GM23338 (cell line): ENCODE measurements at regions not wholly inside any gene's neighbourhood (a gene's known extent, or its start where the extent isn't known, plus 50 kb on each side); places are given as distances from the start of the nearest gene placed in this dataset.

ENCODE experiments used
- CREB1 ChIP-seq: fragments of 250-450 bp; sonication (Bioruptor Pico); IDR thresholded peaks from 2 replicates; pipeline ENCODE4 v1.5.0; 2020; ENCODE audit warnings: low read depth, mild to moderate bottlenecking, moderate library complexity
- EZH2 ChIP-seq: fragments of 200-600 bp; sonication (generic); IDR thresholded peaks from one replicate; pipeline ENCODE4 v1.8.0; 2017; ENCODE audit warnings: antibody characterized with exemption, mild to moderate bottlenecking, low read depth; ENCODE audit not compliant: unreplicated experiment
- EZH2phosphoT487 ChIP-seq: fragments of 200-600 bp; sonication (generic); IDR thresholded peaks from one replicate; pipeline ENCODE4 v1.8.1; 2018; ENCODE audit warnings: antibody characterized with exemption; ENCODE audit not compliant: unreplicated experiment
- JUNB ChIP-seq: IDR thresholded peaks from one replicate; pipeline ENCODE4 v1.6.1; 2016; ENCODE audit warnings: antibody characterized with exemption; ENCODE audit not compliant: unreplicated experiment
- NANOG ChIP-seq: IDR thresholded peaks from 2 replicates; pipeline ENCODE4 v1.6.1; 2016; ENCODE audit warnings: antibody characterized with exemption, borderline replicate concordance
- POLR2AphosphoS5 ChIP-seq: IDR thresholded peaks from 2 replicates; pipeline ENCODE4 v1.6.1; 2016; ENCODE audit warnings: antibody characterized with exemption, low read depth
- REST ChIP-seq: IDR thresholded peaks from one replicate; pipeline ENCODE4 v1.6.1; 2018; ENCODE audit warnings: antibody characterized with exemption; ENCODE audit not compliant: unreplicated experiment
- STAT1 ChIP-seq: IDR thresholded peaks from one replicate; pipeline ENCODE4 v1.6.1; 2016; ENCODE audit warnings: antibody characterized with exemption; ENCODE audit not compliant: unreplicated experiment
- ZNF114 ChIP-seq: fragments of 250-450 bp; sonication (Bioruptor Pico); IDR thresholded peaks from 2 replicates; pipeline ENCODE4 v1.5.0; 2020; ENCODE audit warnings: mild to moderate bottlenecking, moderate library complexity
- ZNF331 ChIP-seq: fragments of 250-450 bp; sonication (Bioruptor Pico); IDR thresholded peaks from 2 replicates; pipeline ENCODE4 v1.5.0; 2020; ENCODE audit warnings: low read depth, mild to moderate bottlenecking, moderate library complexity
- TF ChIP-seq, protein P1 (sequence below), 2 experiments: fragments of 200-600 bp in 1 of 2; sonication (generic) in 1 of 2; conservative IDR thresholded peaks; 2 replicates each; pipeline versions ENCODE4 v1.5.1 to v1.6.1; 2016 to 2017; ENCODE audit warnings: antibody characterized with exemption in 2 of 2, low read depth in 2 of 2, mild to moderate bottlenecking in 2 of 2, moderate library complexity in 1 of 2
- TF ChIP-seq, protein P2 (sequence below): IDR thresholded peaks from 2 replicates; pipeline ENCODE4 v1.6.1; 2016; ENCODE audit warnings: antibody characterized with exemption
- TF ChIP-seq, protein P3 (sequence below): fragments of 250-450 bp; sonication (Bioruptor Pico); IDR thresholded peaks from 2 replicates; pipeline ENCODE4 v1.5.0; 2020; ENCODE audit warnings: mild to moderate bottlenecking, moderate library complexity

- TF ChIP-seq, protein P1, sequence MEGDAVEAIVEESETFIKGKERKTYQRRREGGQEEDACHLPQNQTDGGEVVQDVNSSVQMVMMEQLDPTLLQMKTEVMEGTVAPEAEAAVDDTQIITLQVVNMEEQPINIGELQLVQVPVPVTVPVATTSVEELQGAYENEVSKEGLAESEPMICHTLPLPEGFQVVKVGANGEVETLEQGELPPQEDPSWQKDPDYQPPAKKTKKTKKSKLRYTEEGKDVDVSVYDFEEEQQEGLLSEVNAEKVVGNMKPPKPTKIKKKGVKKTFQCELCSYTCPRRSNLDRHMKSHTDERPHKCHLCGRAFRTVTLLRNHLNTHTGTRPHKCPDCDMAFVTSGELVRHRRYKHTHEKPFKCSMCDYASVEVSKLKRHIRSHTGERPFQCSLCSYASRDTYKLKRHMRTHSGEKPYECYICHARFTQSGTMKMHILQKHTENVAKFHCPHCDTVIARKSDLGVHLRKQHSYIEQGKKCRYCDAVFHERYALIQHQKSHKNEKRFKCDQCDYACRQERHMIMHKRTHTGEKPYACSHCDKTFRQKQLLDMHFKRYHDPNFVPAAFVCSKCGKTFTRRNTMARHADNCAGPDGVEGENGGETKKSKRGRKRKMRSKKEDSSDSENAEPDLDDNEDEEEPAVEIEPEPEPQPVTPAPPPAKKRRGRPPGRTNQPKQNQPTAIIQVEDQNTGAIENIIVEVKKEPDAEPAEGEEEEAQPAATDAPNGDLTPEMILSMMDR (conservative IDR thresholded peaks at IDR 0.05; ENCODE audit: low read depth in 2 of 2): no peak
- TF ChIP-seq POLR2AphosphoS5: no peak
- TF ChIP-seq CREB1 (CRISPR knock-in tag): no peak
- TF ChIP-seq EZH2phosphoT487: no peak
- TF ChIP-seq REST: no peak
- TF ChIP-seq, protein P2, sequence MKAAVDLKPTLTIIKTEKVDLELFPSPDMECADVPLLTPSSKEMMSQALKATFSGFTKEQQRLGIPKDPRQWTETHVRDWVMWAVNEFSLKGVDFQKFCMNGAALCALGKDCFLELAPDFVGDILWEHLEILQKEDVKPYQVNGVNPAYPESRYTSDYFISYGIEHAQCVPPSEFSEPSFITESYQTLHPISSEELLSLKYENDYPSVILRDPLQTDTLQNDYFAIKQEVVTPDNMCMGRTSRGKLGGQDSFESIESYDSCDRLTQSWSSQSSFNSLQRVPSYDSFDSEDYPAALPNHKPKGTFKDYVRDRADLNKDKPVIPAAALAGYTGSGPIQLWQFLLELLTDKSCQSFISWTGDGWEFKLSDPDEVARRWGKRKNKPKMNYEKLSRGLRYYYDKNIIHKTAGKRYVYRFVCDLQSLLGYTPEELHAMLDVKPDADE: no peak
- TF ChIP-seq, protein P3, sequence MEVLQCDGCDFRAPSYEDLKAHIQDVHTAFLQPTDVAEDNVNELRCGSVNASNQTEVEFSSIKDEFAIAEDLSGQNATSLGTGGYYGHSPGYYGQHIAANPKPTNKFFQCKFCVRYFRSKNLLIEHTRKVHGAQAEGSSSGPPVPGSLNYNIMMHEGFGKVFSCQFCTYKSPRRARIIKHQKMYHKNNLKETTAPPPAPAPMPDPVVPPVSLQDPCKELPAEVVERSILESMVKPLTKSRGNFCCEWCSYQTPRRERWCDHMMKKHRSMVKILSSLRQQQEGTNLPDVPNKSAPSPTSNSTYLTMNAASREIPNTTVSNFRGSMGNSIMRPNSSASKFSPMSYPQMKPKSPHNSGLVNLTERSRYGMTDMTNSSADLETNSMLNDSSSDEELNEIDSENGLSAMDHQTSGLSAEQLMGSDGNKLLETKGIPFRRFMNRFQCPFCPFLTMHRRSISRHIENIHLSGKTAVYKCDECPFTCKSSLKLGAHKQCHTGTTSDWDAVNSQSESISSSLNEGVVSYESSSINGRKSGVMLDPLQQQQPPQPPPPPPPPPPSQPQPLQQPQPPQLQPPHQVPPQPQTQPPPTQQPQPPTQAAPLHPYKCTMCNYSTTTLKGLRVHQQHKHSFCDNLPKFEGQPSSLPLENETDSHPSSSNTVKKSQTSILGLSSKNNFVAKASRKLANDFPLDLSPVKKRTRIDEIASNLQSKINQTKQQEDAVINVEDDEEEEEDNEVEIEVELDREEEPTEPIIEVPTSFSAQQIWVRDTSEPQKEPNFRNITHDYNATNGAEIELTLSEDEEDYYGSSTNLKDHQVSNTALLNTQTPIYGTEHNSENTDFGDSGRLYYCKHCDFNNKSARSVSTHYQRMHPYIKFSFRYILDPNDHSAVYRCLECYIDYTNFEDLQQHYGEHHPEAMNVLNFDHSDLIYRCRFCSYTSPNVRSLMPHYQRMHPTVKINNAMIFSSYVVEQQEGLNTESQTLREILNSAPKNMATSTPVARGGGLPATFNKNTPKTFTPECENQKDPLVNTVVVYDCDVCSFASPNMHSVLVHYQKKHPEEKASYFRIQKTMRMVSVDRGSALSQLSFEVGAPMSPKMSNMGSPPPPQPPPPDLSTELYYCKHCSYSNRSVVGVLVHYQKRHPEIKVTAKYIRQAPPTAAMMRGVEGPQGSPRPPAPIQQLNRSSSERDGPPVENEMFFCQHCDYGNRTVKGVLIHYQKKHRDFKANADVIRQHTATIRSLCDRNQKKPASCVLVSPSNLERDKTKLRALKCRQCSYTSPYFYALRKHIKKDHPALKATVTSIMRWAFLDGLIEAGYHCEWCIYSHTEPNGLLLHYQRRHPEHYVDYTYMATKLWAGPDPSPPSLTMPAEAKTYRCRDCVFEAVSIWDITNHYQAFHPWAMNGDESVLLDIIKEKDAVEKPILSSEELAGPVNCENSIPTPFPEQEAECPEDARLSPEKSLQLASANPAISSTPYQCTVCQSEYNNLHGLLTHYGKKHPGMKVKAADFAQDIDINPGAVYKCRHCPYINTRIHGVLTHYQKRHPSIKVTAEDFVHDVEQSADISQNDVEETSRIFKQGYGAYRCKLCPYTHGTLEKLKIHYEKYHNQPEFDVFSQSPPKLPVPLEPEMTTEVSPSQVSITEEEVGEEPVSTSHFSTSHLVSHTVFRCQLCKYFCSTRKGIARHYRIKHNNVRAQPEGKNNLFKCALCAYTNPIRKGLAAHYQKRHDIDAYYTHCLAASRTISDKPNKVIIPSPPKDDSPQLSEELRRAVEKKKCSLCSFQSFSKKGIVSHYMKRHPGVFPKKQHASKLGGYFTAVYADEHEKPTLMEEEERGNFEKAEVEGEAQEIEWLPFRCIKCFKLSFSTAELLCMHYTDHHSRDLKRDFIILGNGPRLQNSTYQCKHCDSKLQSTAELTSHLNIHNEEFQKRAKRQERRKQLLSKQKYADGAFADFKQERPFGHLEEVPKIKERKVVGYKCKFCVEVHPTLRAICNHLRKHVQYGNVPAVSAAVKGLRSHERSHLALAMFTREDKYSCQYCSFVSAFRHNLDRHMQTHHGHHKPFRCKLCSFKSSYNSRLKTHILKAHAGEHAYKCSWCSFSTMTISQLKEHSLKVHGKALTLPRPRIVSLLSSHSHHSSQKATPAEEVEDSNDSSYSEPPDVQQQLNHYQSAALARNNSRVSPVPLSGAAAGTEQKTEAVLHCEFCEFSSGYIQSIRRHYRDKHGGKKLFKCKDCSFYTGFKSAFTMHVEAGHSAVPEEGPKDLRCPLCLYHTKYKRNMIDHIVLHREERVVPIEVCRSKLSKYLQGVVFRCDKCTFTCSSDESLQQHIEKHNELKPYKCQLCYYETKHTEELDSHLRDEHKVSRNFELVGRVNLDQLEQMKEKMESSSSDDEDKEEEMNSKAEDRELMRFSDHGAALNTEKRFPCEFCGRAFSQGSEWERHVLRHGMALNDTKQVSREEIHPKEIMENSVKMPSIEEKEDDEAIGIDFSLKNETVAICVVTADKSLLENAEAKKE: no peak
- no peak for TF ChIP-seq EZH2
- TF ChIP-seq ZNF114 (CRISPR knock-in tag): no peak
- TF ChIP-seq JUNB: no peak
- TF ChIP-seq ZNF331: no peak
- no peak for TF ChIP-seq NANOG
- no peak for TF ChIP-seq STAT1
Observed at GRCh38 chrX:97876697-97877407, 993.1 kb downstream of the RPA4 start.
